B cell (primary cell): ENCODE measurements at regions not wholly inside any gene's neighbourhood (a gene's known extent, or its start where the extent isn't known, plus 50 kb on each side); places are given as distances from the start of the nearest gene placed in this dataset.

Experiments used
- ATAC-seq: fragments of 200-7000 bp; cut with Tn5 transposase; one replicate; pipeline ENCODE4 v1.10.0; 2021; ENCODE audit warnings: low read depth, mild to moderate bottlenecking, moderate number of reproducible peaks, moderate library complexity
- CTCF ChIA-PET: fragments of 350-600 bp; sonication (Branson Sonifier 250); formaldehyde crosslinking; loops from one replicate; lab custom pipeline; 2021; ENCODE audit warnings: antibody characterized with exemption, inconsistent platforms; lab: Charles Lee
- POLR2A ChIA-PET: fragments of 350-600 bp; sonication (Branson Sonifier 250); formaldehyde crosslinking; loops from one replicate; lab custom pipeline; 2021; ENCODE audit warnings: antibody characterized with exemption; lab: Charles Lee
- DNase-seq: peaks from one replicate; pipeline ENCODE4 v3.0.0; 2013
- H2AFZ ChIP-seq: 2 replicates; pipeline ENCODE4 v1.6.1; 2012; ENCODE audit warnings: mild to moderate bottlenecking, low read depth, low read length; ENCODE audit not compliant: insufficient read depth, poor library complexity, severe bottlenecking
- H3K27ac ChIP-seq, 2 donors: 1 replicate in 1 of 2; 2 replicates in 1 of 2; pipeline ENCODE4 v1.5.1; 2012 to 2013; ENCODE audit warnings: low read length in 2 of 2, mild to moderate bottlenecking in 2 of 2, moderate library complexity in 1 of 2
- H3K27me3 ChIP-seq, 4 experiments: fragments of 200-600 bp in 1 of 4; sonication (generic) in 1 of 4; replicated peaks in 1 of 4; 1 replicate in 2 of 4; 2 replicates in 2 of 4; pipeline versions ENCODE4 v1.6.1 to v1.7.0; 2013 to 2016; ENCODE audit warnings: low read length in 3 of 4, mild to moderate bottlenecking in 2 of 4, mixed read lengths in 1 of 4, moderate library complexity in 1 of 4; ENCODE audit not compliant: insufficient read depth in 4 of 4, control insufficient read depth in 3 of 4; ENCODE audit errors: control extremely low read depth in 1 of 4
- H3K36me3 ChIP-seq, 2 experiments: replicated peaks in 1 of 2; 1 replicate in 1 of 2; 2 replicates in 1 of 2; pipeline versions ENCODE4 v1.6.1 to v1.7.1; 2013; ENCODE audit warnings: low read length in 1 of 2; ENCODE audit not compliant: insufficient read depth in 2 of 2, control insufficient read depth in 1 of 2; ENCODE audit errors: control extremely low read depth in 1 of 2, extremely low read depth in 1 of 2
- H3K4me1 ChIP-seq, 2 donors: fragments of 200-600 bp in 1 of 2; sonication (generic) in 1 of 2; 1 replicate in 1 of 2; 2 replicates in 1 of 2; pipeline versions ENCODE4 v1.5.1 to v1.6.1; 2013 to 2017; ENCODE audit warnings: low read length in 2 of 2; ENCODE audit not compliant: control insufficient read depth in 2 of 2, insufficient read depth in 2 of 2
- H3K4me2 ChIP-seq: replicated peaks from 2 replicates; pipeline ENCODE3; 2012; ENCODE audit warnings: mild to moderate bottlenecking, low read depth, low read length; ENCODE audit not compliant: poor library complexity, severe bottlenecking
- H3K4me3 ChIP-seq, 5 experiments: fragments of 200-600 bp in 1 of 5; sonication (generic) in 1 of 5; 1 replicate in 3 of 5; 2 replicates in 2 of 5; pipeline versions ENCODE4 v1.5.1 to v1.7.0; 2011 to 2016; ENCODE audit warnings: low read length in 4 of 5, mild to moderate bottlenecking in 4 of 5, low read depth in 2 of 5, control low read depth in 1 of 5, moderate library complexity in 1 of 5; ENCODE audit not compliant: insufficient read depth in 1 of 5; ENCODE audit errors: control extremely low read depth in 1 of 5, extremely low read depth in 1 of 5
- H3K79me2 ChIP-seq: fragments of 200-600 bp; sonication (generic); one replicate; pipeline ENCODE4 v1.6.0; 2016; ENCODE audit warnings: low read length; ENCODE audit not compliant: control insufficient read depth, insufficient read depth
- H3K9ac ChIP-seq: fragments of 200-600 bp; sonication (generic); 2 replicates; pipeline ENCODE4 v1.6.1; 2017; ENCODE audit warnings: mild to moderate bottlenecking, low read length, moderate library complexity
- H3K9me3 ChIP-seq, 3 donors: one replicate each; pipeline versions ENCODE4 v1.6.1 to v1.7.1; 2013; ENCODE audit warnings: low read length in 2 of 3; ENCODE audit not compliant: control insufficient read depth in 2 of 3, insufficient read depth in 1 of 3; ENCODE audit errors: control extremely low read depth in 1 of 3
- H4K20me1 ChIP-seq: 2 replicates; pipeline ENCODE4 v1.6.0; 2012; ENCODE audit warnings: mild to moderate bottlenecking, low read length; ENCODE audit not compliant: insufficient read depth, control insufficient read depth, poor library complexity, severe bottlenecking
- H3K27ac Mint-ChIP-seq: one replicate; pipeline ENCODE4 v1.8.0; 2021; ENCODE audit warnings: mixed read lengths
- H3K27me3 Mint-ChIP-seq: one replicate; pipeline ENCODE4 v1.8.0; 2021; ENCODE audit warnings: mixed read lengths
- H3K4me1 Mint-ChIP-seq: one replicate; pipeline ENCODE4 v1.8.0; 2021; ENCODE audit warnings: mixed read lengths
- H3K4me3 Mint-ChIP-seq: one replicate; pipeline ENCODE4 v1.8.0; 2021; ENCODE audit warnings: mixed read lengths
- H3K9me3 Mint-ChIP-seq: one replicate; pipeline ENCODE4 v1.8.0; 2022; ENCODE audit warnings: mixed read lengths; ENCODE audit not compliant: insufficient read depth
- CTCF ChIP-seq: fragments of 200-600 bp; IDR thresholded peaks from one replicate; pipeline ENCODE4 v1.8.0; 2022; ENCODE audit warnings: antibody characterized with exemption, mild to moderate bottlenecking
- EZH2 ChIP-seq: IDR thresholded peaks from 2 replicates; pipeline ENCODE4 v1.6.1; 2012; ENCODE audit warnings: borderline replicate concordance, low read depth, mild to moderate bottlenecking, moderate library complexity, low read length; ENCODE audit not compliant: insufficient read depth, poor library complexity, severe bottlenecking
- WGBS: methylation state at CpG from one replicate; pipeline ENCODE4 v1.1.5; 2013; ENCODE audit warnings: missing lambda C conversion rate; ENCODE audit not compliant: insufficient coverage; 5-methylcytosine and 5-hydroxymethylcytosine counted together
- intact Hi-C: fragments of 100-400 bp; cut with micrococcal nuclease; formaldehyde crosslinking; loops from one replicate; pipeline ENCODE4 v1.10.0; 2022

- intact Hi-C loops, result no loop called here
These were observed 74.8 kb upstream of the RCN1 start for GRCh38 chr11:32016111-32016510.

GRCh38 chr11:32015427-32015826 is 75.4 kb upstream of the RCN1 start:
- ChIA-PET CTCF (interaction anchor here (1.1 to 1.2 kb wide), 2 partner anchors 9 to 37 kb away, joined by 3 read pairs; no protein-coding TSS in a partner anchor), POLR2A (no interaction called here)
- H3K27me3 ChIP-seq, result peaks cover 0 to 3% (median 0%) of the 10 kb centered on the region in 4 experiments
- no peaks in the 10 kb centered on the region for H3K4me1 Mint-ChIP-seq
- TF ChIP-seq EZH2 (no peak), CTCF (no peak)
- no peak for DNase-seq
- H3K4me2 ChIP-seq, result no peak overlapping the region
- intact Hi-C loops, result no loop called here
- H2AFZ ChIP-seq, result no peak overlapping the region
- no peak overlapping the region for H3K27ac ChIP-seq
- H3K36me3 ChIP-seq, result no peaks in the 10 kb centered on the region
- H3K79me2 ChIP-seq, result no peaks in the 10 kb centered on the region
- H3K4me3 Mint-ChIP-seq, result no peak overlapping the region
- no peaks in the 10 kb centered on the region for H3K4me1 ChIP-seq
- no peak overlapping the region for H3K9ac ChIP-seq
- no peak for ATAC-seq
- H3K27ac Mint-ChIP-seq, result no peak overlapping the region
- H3K4me3 ChIP-seq, result no peak overlapping the region
- H3K27me3 Mint-ChIP-seq, result peaks cover 16% of the 10 kb centered on the region
- H3K9me3 ChIP-seq, result no peaks in the 10 kb centered on the region
- WGBS, result no CpG with 5 or more reads among the region's 4 CpGs
- no peaks in the 10 kb centered on the region for H3K9me3 Mint-ChIP-seq
- H4K20me1 ChIP-seq, result no peaks in the 10 kb centered on the region

More at GRCh38 chr11:32016111-32016510, 74.8 kb upstream of the RCN1 start:
- H3K79me2 ChIP-seq, result no peaks in the 10 kb centered on the region
- no peak overlapping the region for H3K4me3 ChIP-seq
- no peaks in the 10 kb centered on the region for H3K9me3 ChIP-seq
- H3K4me2 ChIP-seq, result no peak overlapping the region
- H3K27me3 Mint-ChIP-seq, result peaks cover 10% of the 10 kb centered on the region
- no peaks in the 10 kb centered on the region for H3K4me1 ChIP-seq
- ATAC-seq (no peak), DNase-seq (no peak)
- WGBS, result no CpG with 5 or more reads among the region's 2 CpGs
- peaks cover 0 to 3% (median 0%) of the 10 kb centered on the region in 4 experiments for H3K27me3 ChIP-seq
- H3K4me1 Mint-ChIP-seq, result no peaks in the 10 kb centered on the region
- H3K4me3 Mint-ChIP-seq, result no peak overlapping the region
- H3K9me3 Mint-ChIP-seq, result no peaks in the 10 kb centered on the region
- no peak overlapping the region for H3K9ac ChIP-seq
- H3K27ac ChIP-seq, result no peak overlapping the region
- H2AFZ ChIP-seq, result no peak overlapping the region
- H3K36me3 ChIP-seq, result no peaks in the 10 kb centered on the region
- ChIA-PET POLR2A (no interaction called here), CTCF (interaction anchor here (1.2 kb wide), 1 partner anchor 9 kb away, joined by 3 read pairs; no protein-coding TSS in a partner anchor)
- no peak for TF ChIP-seq EZH2
- TF ChIP-seq CTCF, result no peak
- H4K20me1 ChIP-seq, result no peaks in the 10 kb centered on the region
- no peak overlapping the region for H3K27ac Mint-ChIP-seq
